ENCODE measurements at regions not wholly inside any gene's neighbourhood (a gene's known extent, or its start where the extent isn't known, plus 50 kb on each side); places are given as distances from the start of the nearest gene placed in this dataset.

- H3K36me3 ChIP-seq = no peaks in the 10 kb centered on the region
- TF ChIP-seq, protein P1, sequence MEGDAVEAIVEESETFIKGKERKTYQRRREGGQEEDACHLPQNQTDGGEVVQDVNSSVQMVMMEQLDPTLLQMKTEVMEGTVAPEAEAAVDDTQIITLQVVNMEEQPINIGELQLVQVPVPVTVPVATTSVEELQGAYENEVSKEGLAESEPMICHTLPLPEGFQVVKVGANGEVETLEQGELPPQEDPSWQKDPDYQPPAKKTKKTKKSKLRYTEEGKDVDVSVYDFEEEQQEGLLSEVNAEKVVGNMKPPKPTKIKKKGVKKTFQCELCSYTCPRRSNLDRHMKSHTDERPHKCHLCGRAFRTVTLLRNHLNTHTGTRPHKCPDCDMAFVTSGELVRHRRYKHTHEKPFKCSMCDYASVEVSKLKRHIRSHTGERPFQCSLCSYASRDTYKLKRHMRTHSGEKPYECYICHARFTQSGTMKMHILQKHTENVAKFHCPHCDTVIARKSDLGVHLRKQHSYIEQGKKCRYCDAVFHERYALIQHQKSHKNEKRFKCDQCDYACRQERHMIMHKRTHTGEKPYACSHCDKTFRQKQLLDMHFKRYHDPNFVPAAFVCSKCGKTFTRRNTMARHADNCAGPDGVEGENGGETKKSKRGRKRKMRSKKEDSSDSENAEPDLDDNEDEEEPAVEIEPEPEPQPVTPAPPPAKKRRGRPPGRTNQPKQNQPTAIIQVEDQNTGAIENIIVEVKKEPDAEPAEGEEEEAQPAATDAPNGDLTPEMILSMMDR (IDR thresholded peaks at IDR 0.05; ENCODE audit: borderline replicate concordance) = no peak
- no peak overlapping the region for H3K27ac ChIP-seq (replicated peaks)
- intact Hi-C loops (cut with micrococcal nuclease) = no loop called here
- H3K4me1 ChIP-seq = no peaks in the 10 kb centered on the region
- no peaks in the 10 kb centered on the region for H3K9me3 ChIP-seq (replicated peaks)
- DNase-seq = no peak
- no peaks in the 10 kb centered on the region for H3K27me3 ChIP-seq (ENCODE audit: low read depth)
- H3K4me3 ChIP-seq = no peak overlapping the region
Observed at GRCh38 chr1:80909172-80909784, 891.5 kb upstream of the ADGRL2 start.

DNA sequence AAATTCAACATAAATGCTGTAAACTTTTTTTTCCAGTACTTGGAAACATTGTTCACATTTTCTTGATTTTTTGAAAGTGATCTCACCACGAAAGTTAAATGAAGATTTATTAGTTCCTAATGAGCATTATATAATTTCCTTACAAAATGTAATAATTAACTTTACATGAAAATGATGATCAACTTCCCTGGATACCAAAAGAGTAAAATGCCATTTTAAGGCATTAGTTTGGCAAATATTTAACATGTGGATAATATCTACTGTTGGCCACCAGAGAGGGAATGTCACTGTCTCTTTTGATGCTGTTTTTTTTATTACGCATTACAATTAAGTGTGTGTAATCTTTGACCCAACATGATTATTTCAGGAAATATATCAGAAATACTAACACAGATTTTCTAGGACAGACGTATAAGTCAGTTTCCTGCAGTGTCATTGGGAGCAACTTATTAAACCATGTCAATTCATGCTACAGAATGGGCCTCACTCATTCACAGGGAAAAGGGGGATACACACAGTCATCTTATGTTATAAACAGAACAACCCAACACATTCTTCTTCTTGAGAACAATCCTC, 903.9 kb upstream of the ADGRL2 start:
- DNase-seq = no peak
- Histone ChIP-seq H3K4me1 (no peaks in the 10 kb centered on the region), H3K9me3 (replicated peaks) (peaks cover 8% of the 10 kb centered on the region), H3K36me3 (no peaks in the 10 kb centered on the region), H3K27me3 (ENCODE audit: low read depth) (no peaks in the 10 kb centered on the region), H3K27ac (replicated peaks) (no peak overlapping the region), H3K4me3 (no peak overlapping the region)
- TF ChIP-seq, protein P1 (IDR thresholded peaks at IDR 0.05; ENCODE audit: borderline replicate concordance) = no peak
- intact Hi-C loops (cut with micrococcal nuclease) = no loop called here

DNA sequence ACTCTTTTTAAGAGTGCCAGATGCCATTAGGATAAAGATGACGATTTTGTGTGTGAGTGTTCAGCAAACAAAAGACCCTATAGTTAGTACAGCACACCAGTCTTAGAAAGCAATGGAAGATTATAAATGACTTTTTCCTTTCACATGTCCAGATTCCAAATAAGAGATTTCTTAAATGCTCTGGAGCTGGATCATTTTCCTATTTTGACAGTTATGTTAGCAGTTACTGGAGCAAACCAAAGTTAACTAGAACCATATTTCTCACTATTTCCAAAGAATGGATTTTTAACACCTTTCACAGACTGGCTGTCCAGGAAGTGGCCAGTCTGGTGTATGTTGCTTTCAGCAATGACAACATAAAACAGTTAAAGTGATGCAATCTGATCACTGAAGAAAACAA, 905.8 kb upstream of the ADGRL2 start:
- Histone ChIP-seq H3K9me3 (replicated peaks) (no peaks in the 10 kb centered on the region), H3K27me3 (ENCODE audit: low read depth) (no peaks in the 10 kb centered on the region), H3K4me3 (no peak overlapping the region), H3K36me3 (no peaks in the 10 kb centered on the region), H3K27ac (replicated peaks) (no peak overlapping the region), H3K4me1 (no peaks in the 10 kb centered on the region)
- no peak for DNase-seq
- TF ChIP-seq, protein P1 (IDR thresholded peaks at IDR 0.05; ENCODE audit: borderline replicate concordance) = no peak
- intact Hi-C loops (cut with micrococcal nuclease) = no loop called here

DNA sequence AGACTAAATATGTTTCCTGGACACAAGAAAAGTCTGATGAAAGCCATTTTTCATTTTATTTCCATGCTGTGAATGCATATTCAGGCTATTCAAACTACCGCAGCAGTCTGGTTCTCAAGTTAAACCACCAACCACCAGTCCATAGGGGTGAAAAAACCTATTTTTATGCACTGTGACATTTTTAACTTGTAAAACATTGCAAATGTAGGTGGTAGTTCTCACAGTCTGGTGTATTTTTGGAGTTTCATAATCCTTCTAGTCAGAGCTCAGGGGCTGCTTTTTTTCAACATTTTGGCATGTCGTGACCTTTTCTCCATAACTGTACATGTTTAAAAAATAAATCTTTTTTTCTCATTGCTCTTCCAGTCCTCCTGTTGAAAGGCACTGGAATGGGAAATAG, 907.6 kb upstream of the ADGRL2 start:
- intact Hi-C loops (cut with micrococcal nuclease) = no loop called here
- Histone ChIP-seq H3K4me1 (no peaks in the 10 kb centered on the region), H3K4me3 (no peak overlapping the region), H3K36me3 (no peaks in the 10 kb centered on the region), H3K9me3 (replicated peaks) (no peaks in the 10 kb centered on the region), H3K27me3 (ENCODE audit: low read depth) (no peaks in the 10 kb centered on the region), H3K27ac (replicated peaks) (no peak overlapping the region)
- DNase-seq = no peak
- TF ChIP-seq, protein P1 (IDR thresholded peaks at IDR 0.05; ENCODE audit: borderline replicate concordance) = no peak

GRCh38 chr1:80892539-80892938, 908.2 kb upstream of the ADGRL2 start:
- Histone ChIP-seq H3K4me1 (no peaks in the 10 kb centered on the region), H3K36me3 (no peaks in the 10 kb centered on the region), H3K27me3 (ENCODE audit: low read depth) (no peaks in the 10 kb centered on the region), H3K4me3 (no peak overlapping the region), H3K27ac (replicated peaks) (no peak overlapping the region), H3K9me3 (replicated peaks) (no peaks in the 10 kb centered on the region)
- DNase-seq = no peak
- intact Hi-C loops (cut with micrococcal nuclease) = no loop called here
- TF ChIP-seq, protein P1 (IDR thresholded peaks at IDR 0.05; ENCODE audit: borderline replicate concordance) = no peak
